ENCODE measurements at regions not wholly inside any gene's neighbourhood (a gene's known extent, or its start where the extent isn't known, plus 50 kb on each side); places are given as distances from the start of the nearest gene placed in this dataset.
"Not testable (repeated sequence)": the region's sequence is repeated elsewhere in the genome, so short reads cannot be mapped to it uniquely, and the experiment has no call there.

DNA sequence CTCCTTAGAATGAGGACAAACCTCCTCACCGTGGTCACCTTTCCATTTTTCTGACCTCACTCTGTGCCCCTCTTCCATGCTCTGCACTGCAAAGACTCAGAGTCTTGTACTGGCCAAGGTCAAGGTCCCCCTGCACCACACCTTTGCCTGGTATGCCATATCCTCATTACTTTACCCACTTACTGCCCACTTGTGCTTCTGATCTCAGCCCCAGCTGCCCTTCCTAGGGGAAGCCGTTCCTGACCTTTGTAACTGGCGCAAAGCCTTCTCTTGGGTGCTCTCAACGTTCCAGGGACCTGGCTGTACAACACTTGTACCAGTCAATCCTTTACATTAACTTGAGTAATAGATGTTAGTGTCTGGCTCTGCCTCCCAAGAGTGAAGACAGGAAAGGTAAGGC lies 256.0 kb downstream of the SV2B start:
- DNase-seq, result no peak

DNA sequence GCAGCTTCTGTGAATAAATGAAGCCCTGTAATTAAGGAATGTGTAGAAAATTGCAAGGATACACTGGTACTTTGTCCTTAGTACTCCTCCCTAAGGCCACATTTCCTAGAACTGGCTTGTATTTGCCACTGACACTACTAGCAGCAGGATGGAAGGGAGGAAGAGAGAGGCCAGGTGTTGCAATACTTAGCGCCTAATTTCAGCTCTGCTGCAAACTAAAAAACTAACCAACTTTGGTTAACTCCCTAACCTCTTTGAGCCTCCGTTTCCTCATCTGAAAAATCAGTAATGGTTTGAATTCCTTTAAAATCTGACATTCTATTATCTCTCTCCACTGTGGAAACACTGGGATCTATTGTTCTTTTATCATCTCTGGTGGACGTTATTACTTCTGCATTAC lies 257.0 kb downstream of the SV2B start:
- no peak for DNase-seq

DNA sequence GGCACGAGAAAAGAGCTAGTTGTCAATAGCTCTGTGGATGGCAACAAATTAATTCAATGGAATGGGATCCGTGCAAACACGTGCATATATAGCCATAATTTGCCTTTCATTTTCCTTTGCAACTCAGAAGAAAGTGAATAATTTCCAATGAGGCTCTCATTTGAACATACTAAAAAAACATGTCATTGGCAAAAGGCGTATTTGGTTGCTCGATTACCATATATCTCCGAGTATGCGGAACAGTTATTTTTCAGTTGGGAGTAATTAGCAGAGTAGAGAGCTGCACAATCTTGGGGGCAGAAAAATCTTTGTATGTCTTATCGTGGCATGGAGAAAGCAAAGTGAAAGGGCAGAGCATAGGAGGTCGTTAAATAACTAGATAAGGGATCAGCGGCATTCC lies 257.4 kb downstream of the SV2B start:
- DNase-seq, result no peak

DNA sequence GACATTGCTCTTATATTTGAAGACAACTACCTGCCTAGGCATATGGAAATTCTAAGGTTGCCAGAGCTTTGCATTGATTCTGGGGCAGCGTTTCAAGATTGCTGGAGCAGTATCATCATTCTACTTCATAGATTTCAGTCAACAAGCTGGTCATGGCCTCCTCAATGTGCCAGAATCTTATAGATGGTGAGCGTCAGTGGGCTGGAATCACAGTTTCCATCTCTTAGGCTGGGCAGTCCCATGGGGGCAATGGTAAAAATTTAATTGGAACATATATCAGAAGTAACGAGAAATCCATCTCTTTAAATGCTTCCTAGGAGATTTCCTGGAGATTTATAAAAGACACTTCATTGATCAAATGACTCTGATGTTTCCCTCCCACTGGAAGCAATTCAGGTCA lies 258.3 kb downstream of the SV2B start:
- no peak for DNase-seq

DNA sequence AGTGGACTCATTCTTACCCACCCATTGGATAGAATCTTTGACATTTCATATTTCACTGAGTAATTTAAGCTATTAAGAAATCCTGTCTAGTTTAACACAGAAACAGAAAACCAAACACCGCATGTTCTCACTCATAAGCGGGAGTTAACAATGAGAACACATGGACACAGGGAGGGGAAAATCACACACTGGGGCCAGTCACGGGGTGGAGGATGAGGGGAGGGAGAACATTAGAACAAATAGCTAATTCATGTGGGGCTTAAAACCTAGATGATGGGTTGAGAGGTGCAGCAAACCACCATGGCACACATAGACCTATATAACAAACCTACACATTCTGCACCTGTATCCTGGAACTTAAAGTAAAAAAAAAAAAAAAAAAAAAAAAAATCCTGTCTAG lies 261.6 kb downstream of the SV2B start:
- not testable (repeated sequence) for DNase-seq

DNA sequence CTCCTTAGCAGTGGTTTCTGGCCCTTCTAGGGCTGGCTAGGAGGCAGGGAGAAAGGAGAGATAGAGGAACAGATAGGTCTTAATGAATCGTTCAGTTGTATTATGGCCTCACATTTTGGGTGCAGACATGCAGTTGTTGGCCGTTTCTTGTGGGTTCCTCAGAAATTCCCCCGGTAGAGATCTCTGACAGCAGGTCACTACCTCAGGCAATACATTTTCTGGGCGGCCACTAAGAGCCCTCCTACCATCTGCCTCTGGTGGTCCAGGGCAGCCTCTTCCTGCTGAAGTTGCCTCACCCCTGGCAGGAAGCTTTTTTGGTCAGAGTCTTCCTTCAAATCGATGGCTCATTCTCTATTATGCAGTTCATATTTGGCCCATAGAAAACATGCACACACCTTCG lies 266.1 kb downstream of the SV2B start:
- no peak for DNase-seq

DNA sequence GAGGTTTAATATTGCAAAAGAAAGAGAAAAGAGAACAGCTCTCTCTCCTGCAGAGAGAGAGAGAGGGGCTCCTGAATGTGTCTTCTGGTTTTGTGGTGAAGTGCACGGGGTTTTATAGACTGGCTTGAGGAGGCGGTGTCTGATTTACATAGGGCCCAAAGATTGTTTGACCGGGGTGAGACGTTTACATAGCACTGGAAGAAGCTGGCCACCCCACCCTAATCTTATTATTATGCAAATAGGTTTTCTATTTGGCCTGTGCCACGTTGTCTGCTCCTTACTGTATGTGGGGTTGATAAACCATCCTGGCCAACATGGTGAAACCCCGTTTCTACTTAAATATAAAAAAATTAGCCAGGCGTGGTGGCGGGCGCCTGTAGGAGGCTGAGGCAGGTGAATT lies 268.6 kb downstream of the SV2B start:
- DNase-seq, result no peak

DNA sequence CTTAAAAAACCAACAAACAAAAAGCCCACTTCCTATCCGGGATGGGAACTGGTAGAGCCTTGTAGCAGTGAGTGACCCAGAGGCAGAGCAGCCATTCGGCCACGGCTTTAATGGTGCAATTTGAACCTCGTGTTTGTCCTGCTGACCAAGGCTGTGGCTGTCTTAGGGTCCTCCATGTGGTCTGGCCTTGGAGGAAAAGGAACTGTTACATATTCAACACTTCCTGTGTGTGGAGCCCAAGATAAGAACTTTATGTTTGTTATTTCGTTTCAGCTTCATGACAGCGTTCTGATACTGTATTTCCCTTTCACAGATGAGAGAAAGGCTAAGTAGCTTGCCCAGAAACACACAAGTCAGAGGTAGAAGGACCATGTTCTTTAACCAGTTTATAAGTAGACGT lies 269.8 kb downstream of the SV2B start:
- DNase-seq, result no peak

DNA sequence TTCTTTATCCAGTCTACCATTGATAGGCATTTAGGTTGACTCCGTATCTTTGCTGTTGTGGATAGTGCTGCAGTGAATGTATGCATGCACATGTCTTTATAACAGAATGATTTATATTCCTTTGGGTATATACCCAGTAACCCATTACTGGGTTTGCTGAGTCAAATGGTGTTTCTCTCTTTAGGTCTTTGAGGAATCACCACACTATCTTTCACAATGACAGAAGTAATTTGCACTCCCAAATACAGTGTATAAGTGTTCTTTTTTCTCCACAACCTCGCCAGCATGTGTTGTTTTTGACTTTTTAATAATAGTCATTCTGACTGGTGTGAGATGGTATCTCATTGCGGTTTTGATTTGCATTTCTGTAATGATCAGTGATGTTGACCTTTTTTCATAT lies 271.3 kb downstream of the SV2B start:
- DNase-seq, result not testable (repeated sequence)

DNA sequence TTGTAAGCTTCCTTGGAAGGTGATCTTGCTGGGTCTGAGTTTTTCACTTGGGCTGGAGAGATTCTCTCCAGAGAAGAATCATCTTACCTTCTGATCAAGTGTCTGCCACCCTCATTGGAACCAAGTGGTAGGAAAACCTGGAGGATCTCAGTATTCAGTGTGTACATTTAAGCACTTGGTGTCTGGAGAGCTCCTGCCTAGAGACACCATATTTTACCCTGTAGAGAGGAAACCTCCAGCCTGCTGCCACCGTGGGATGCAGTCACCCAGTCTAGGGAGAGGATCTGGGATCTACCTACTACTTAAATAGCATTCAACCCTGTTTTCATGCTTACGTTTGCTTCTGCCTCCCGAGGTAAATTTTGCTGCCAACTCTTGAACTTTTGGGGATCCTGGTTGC lies 274.3 kb downstream of the SV2B start:
- DNase-seq, result no peak

DNA sequence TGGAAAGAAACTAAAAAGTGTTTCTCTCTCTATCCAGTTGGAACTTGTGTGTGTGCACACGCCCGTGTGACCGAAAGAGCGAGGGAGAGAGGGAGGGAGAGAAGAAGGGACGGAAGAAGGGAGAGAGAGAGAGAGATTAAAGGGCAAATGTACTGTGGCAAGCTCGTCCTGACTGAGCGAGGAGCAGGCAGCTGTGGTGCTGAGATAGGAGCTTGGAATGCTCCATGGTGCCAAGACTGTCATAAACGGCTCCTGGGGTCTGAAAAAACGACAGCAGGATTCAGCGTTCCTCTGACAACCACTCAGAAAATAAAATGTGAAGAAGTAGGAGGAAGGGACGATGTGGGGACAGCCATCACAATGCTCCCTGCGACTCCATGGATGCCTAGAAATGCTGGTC lies 276.0 kb downstream of the SV2B start:
- no peak for DNase-seq

DNA sequence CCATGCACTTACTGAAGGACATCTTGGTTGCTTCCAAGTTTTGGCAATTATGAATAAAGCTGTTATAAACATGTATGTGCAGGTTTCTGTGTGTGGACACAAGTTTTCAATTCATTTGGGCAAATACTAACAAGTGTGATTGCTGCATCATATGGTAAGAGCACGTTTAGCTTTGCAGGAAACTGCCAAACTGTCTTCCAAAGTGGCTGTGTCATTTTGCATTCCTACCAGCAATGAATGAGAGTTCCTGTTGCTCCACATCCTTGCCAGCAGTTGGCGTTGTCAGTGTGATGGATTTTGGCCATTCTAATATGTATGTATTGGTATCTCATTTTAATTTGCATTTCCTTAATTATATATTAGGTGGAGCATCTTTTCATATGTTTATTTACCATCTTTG lies 280.1 kb downstream of the SV2B start:
- DNase-seq, result no peak

DNA sequence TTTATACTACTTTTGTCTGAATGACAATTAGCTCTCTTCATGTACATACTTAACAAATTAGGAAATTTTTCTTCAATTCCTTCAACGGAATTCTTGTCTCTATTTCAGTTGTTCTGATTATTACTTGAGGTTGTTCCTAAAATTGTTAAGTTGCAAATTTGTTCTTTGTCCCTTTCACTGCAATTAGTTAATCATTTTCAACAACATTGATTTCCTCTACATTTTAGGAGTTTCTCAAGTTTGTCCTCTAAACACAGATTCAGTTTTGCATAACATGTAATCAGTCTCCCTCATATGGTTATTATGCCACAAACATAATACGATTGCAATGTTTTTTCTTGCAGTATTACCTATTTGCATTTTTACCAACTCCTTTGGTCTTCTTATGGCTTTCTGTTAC lies 283.5 kb downstream of the SV2B start:
- DNase-seq, result no peak

DNA sequence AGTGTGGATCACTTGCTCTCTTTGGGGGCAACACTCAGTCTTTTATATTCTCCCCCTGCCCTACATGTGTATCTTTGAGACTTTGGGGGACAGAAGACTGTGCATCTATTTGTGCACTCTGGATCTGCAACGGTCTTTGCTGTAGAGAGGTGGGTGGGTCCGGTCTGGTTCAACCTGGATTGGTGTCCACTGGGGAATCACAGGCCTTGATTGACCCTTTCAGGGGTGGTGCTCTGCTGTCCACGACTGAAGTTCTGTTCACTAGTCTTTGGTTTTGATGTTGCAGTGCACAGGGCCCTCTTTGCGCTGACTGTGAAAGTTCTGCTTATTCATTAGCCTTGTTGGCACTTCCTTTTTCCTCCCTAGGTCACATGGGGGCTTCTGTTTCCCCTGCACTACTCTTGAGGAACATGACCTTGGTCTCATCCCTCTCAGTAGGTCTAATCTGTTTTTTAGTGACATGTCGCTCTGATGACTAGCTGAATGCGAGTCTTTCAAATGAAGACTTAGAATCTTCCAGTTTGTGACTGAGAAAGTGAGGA lies 284.2 kb downstream of the SV2B start:
- no peak for DNase-seq

DNA sequence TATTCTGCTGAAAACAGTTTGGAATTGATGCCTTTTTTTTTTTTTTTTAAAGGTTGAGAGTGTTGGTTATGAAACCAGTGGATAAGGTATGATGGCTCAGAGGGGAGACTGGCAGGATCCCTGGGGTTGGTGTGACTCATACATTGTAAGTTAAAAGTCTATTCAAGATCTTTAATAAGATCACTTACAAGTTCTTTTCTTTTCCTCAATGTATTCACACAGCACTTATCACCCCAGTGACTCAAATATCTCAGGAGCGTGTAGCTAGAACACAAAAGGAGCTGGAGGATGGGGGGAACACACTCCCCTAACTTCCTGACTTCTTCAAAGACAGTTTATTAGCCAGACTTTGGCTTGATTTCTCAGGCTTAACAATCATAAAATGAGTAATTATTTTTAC lies 285.3 kb downstream of the SV2B start:
- no peak for DNase-seq

DNA sequence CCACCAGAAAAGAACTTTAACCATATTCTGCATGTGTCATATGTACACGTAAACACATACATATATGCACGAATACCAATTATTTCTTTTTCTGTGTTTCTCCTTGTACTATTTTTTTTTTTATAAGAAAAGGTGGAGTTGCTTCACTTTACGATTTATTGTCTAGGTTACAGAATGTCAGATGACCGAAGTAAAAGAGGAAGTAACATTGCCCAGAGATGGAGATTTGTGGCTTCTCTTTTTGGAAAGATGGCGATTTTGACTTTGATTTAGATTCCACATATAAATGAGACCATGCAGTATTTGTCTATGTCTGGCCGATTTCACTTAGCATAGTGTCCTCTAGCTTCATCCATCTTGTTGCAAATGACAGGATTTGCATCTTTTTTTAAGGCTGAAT lies 293.1 kb downstream of the SV2B start:
- DNase-seq, result no peak

DNA sequence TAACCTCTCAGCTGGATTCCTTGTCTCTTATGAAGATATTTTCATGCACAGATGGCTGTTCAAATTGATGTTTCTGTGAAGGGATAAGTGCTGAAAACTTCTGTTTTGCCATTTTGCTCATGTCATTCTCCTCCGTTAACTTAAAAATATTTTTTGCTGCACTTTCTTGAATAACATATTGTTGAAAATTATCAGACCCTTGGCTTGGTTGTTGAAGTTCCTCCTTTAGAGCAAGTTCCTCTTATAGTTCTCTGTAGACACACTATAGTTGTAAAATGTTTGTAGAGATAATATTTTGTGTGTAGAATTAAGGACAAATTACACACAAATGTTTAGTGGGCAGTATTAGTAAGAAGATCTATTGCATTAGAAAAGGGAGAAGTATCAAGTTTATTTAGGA lies 300.4 kb downstream of the SV2B start:
- DNase-seq, result no peak

DNA sequence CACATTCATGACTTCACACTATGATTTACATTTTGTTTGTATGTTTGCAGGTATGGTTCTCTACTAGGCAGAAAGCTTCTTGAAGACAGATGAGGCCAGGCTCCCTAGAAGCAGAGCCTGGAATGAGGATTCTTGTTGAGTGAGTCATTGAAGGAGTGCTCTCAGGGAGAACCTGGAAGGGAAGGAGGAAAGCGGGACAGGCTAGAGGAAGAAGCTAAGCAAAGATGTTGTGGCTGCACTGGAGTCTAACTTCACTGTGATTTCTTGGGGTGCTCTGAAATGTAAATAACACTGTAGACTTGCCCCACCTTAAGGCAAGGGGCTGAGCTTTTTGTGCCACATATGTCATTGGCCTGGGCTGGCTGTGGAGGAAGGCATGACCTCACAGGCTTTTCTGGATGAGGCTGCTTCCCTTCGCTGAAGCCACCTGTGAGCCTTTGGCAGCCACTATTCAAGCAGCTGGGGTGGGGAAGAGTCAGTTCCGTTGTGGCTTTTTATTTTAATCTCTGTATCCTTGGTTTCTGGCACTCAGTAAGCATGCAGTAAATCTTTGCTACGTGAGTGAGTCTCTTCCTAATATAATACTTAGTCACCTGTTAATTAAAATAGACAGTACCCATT lies 307.3 kb downstream of the SV2B start:
- peak; percentile 39 for DNase-seq

DNA sequence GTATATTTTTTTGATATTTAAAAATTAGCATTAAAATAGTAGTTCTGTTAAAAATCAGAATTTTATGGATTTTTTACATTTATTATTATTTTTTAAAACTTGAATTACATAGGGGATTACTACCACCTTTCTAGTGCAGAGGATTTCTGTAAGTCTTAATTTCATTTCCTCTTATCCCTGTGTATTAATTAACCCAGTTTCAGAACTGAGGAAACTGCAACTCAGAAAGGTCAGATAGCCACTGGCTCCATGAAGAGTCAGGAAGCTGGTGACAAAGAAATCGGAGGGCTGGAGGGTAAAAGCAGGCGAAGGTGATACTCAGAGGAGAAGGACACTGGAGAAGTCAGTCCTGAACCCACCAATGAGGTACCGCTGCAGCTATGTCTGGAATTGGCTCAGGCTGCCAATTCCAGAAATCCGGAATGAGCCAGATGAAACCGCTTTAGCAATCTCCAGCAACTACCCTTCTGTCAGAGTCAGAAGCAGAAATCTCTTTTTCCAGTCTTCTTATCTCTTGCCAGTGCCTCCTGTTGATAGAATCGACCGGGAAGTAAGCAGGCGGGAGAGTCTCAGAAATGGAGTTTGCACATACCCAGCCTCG lies 308.5 kb downstream of the SV2B start:
- DNase-seq, result no peak

DNA sequence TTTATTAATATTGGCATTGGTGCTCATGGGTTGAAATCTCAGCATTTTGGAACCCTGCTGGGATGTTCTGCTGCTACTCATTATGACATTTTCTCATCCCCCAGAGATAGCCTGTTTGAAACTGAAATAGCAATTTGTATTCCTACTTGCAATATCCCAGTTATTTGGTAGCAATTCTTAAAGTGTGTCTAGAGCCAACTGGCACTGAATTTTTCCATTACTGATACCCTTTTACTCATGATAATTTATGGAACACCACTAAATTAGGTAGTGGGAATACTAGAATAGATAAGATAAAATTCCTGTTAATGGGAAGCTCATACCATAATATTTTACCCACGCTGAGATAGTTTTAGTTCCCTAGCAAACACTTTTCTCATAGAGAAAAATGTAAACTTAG lies 309.3 kb downstream of the SV2B start:
- no peak for DNase-seq

DNA sequence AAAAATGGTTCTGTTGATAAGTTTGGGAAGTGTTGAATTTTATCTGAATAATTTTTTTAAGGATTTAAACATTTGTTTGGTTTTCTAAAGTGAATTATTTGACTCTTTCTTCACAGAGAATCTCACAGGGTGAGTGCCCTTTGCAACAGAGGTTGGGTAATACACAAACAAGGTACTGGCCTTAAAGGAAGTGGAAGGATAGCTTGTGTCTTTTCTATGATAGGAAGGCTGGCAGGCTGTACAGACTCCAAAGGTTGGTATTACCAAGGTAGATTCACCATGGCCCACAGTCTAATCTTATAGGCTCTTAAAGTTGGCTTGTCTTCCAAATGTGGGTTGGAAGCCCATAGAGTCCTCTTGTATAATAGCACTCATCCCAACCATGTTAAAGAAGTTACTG lies 311.5 kb downstream of the SV2B start:
- no peak for DNase-seq

DNA sequence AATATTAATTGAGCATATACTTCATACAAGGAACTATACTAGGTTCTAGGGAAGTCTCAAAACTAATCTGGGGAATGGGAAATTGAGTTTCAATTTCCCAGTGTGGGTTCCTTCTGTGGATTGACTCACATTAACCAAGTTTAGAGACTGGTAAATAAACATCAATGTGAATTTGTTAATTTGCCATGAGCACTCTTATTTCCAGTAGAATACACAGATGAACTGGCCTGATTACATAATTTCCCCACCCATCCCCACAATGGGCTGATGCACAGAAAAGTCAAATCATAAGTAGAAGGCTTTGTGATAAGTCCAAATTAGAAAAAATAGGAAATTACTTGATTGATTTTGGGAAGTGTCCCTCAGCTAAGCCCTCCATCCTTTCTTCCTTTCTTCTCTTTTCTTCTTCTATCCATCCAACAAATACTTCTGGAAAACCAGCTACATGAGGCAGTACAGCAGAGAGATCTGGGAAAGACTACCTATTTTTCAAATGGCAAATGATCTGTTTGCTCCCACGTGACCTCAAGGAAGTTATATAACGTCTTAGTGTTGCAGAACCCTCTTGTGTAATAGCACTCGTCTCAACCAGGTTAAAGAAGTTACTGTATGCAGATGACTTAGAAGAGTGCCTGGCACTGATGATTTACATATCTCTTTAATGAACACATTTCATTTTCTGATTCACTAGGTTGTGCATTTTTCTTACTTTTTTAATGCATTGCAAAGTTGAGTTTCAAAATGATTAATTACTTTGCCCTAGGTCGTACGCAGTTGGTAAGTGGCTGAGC lies 312.3 kb downstream of the SV2B start:
- DNase-seq, result no peak

DNA sequence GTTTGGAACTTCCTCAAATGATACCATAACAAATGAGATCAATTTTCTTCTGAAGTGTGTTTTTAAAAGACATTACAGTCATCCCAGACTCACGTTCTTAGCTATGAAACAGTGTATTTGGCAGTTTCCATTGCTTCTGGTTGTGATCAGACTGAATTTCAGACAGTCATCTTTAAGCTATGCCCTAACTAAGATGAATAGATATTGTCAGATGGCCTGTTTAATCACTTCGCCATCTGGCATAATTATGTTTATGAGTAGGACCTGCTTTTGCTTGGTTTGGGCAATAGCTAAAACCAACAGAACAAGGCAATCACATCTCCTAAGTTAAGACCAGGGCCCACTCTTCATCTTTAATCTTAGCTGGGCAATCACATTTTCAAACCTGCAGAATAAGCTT lies 313.1 kb downstream of the SV2B start:
- DNase-seq, result no peak

DNA sequence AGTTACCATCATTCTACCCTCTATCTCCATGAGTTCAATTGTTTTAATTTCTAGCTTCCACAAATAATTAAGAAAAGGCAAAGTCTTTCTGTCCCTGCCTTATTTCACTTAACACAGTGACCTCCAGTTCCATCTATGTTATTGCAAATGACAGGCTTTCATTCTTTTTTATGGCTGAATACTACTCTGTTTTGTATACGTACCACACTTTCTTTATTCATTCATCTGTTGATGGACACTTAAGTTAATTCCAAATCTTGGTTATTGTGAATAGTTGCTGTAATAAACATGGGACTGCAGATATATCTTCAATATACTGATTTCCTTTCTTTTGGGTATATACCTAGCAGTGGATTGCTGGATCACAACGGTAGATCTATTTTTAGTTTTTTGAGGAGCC lies 314.1 kb downstream of the SV2B start:
- DNase-seq, result no peak
